Dendritic cell treated with granulocyte-macrophage colony-stimulating factor and Interleukin-4, amounts not matched to agents 40 ng/mL and 50 ng/mL, for 4 days (primary cell): ENCODE measurements at regions not wholly inside any gene's neighbourhood (a gene's known extent, or its start where the extent isn't known, plus 50 kb on each side); places are given as distances from the start of the nearest gene placed in this dataset.

Source experiments
- H3K27ac Mint-ChIP-seq: one replicate; pipeline ENCODE4 v1.8.0; 2022; ENCODE audit warnings: mild to moderate bottlenecking, mixed read lengths
- H3K27me3 Mint-ChIP-seq: one replicate; pipeline ENCODE4 v1.8.0; 2022; ENCODE audit warnings: mild to moderate bottlenecking, mixed read lengths
- H3K36me3 Mint-ChIP-seq: one replicate; pipeline ENCODE4 v1.8.0; 2022; ENCODE audit warnings: low read depth, mixed read lengths
- H3K4me1 Mint-ChIP-seq: one replicate; pipeline ENCODE4 v1.8.0; 2022; ENCODE audit warnings: low read depth, mixed read lengths
- H3K4me3 Mint-ChIP-seq: one replicate; pipeline ENCODE4 v1.8.0; 2022; ENCODE audit warnings: mild to moderate bottlenecking, moderate library complexity, mixed read lengths
- H3K9me3 Mint-ChIP-seq: one replicate; pipeline ENCODE4 v1.8.0; 2022; ENCODE audit warnings: mixed read lengths
- intact Hi-C: fragments of 100-400 bp; cut with micrococcal nuclease; formaldehyde crosslinking; loops from one replicate; pipeline ENCODE4 v1.15.0; 2022

DNA sequence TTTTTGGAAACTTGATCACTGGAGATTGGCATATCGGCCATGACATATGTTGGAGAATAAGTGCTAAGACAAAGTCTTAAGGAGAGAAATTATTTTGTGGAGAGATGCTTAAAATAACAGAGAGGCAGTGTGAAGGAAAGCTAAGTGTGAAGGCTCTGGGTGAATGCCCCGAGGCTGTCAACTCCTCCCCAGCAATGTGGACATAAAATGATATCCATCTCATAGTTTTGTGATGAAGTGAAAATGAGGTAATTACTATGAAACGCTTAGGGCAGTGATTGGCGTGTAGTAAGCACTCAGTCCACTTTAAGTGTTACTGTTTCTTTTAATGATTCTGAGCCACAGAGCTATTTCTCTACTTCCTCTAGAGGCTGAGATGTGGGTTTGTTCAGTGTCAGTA lies 195.8 kb upstream of the KLF12 start:
- Mint-ChIP-seq H3K4me1 (no peaks in the 10 kb centered on the region), H3K4me3 (no peak overlapping the region), H3K9me3 (peaks cover 10% of the 10 kb centered on the region), H3K36me3 (no peaks in the 10 kb centered on the region), H3K27ac (no peak overlapping the region), H3K27me3 (no peaks in the 10 kb centered on the region)
- intact Hi-C loops, result no loop called here

DNA sequence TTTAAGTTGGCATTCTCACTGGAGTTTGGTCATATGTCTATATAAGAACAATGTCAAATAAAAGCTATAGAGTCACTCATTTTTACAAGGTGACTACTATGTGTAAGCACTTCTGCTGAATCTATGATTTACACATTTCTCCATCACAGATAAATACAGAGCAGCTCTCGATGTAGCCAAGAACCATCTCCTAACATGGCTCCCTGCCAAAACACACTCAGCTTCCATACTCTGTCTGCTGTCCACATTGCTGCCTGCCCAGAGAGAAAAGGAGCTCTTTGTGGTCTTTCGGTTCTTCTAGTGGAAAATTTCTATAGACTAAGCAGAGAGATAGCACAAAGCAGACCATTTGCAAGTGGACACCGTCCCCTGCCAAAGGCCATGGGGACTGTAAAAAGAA lies 190.9 kb upstream of the KLF12 start:
- H3K9me3 Mint-ChIP-seq, result peaks cover 10% of the 10 kb centered on the region
- H3K36me3 Mint-ChIP-seq, result no peaks in the 10 kb centered on the region
- intact Hi-C loops, result no loop called here
- H3K27me3 Mint-ChIP-seq, result no peaks in the 10 kb centered on the region
- H3K4me1 Mint-ChIP-seq, result no peaks in the 10 kb centered on the region
- H3K27ac Mint-ChIP-seq, result no peak overlapping the region
- H3K4me3 Mint-ChIP-seq, result no peak overlapping the region

DNA sequence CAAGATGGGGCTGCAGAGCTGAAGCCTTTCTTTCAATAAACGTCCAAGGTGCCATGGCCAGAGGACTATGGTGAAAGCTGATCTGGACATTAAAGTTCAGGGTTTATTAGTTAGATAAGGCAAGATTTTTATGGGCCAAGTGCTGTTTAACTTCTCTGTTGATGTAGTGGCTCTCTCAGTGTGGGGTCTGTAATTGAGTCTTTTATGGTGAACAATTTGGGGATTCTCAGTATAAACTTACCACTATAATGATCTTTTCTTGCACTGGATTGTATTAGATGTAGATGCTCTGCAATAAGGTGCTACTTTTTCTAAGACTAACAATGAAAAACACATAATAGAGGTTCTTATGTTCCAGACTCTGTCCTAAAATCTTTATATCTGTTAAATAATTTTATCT lies 190.1 kb upstream of the KLF12 start:
- peaks cover 10% of the 10 kb centered on the region for H3K9me3 Mint-ChIP-seq
- intact Hi-C loops, result no loop called here
- no peak overlapping the region for H3K27ac Mint-ChIP-seq
- H3K36me3 Mint-ChIP-seq, result no peaks in the 10 kb centered on the region
- H3K27me3 Mint-ChIP-seq, result no peaks in the 10 kb centered on the region
- no peak overlapping the region for H3K4me3 Mint-ChIP-seq
- no peaks in the 10 kb centered on the region for H3K4me1 Mint-ChIP-seq

DNA sequence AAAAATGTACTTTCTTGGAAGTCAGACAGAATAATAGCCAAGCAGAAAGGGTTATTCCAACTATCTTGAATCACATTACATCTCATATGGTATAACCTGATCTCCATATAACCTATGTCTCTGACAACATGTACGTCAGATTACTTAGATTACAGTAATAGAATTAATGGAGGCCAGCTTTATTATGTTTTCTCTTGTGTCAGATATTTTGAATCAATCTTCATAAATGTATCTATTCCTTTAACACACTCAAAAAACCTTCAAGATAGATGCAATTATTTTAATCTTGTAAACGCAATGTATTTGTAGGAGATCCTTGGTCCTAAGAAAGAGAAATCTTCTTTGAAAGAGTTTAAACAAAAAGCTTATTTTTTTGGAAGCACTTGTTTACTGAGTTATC lies 188.4 kb upstream of the KLF12 start:
- no peak overlapping the region for H3K4me3 Mint-ChIP-seq
- no peak overlapping the region for H3K27ac Mint-ChIP-seq
- H3K27me3 Mint-ChIP-seq, result no peaks in the 10 kb centered on the region
- H3K4me1 Mint-ChIP-seq, result no peaks in the 10 kb centered on the region
- H3K9me3 Mint-ChIP-seq, result peaks cover 10% of the 10 kb centered on the region
- intact Hi-C loops, result no loop called here
- no peaks in the 10 kb centered on the region for H3K36me3 Mint-ChIP-seq

DNA sequence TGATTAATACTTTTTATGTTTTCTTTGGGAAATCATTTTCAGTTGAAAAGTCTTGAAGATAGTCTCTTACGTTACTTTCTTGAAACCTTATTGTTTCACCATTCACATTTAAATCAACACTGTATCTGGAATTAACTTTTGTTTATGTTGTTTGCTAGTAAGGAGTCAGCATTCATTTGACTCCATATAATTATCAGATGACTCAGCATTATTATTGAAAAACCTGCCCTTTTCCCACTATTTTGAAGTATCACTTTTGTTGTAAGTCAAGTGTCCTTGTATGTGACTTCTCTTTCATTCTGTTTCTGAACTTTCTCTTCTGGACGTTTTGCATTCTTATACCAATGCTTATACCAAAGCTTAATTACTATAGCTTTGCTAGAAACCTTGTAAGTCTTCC lies 186.1 kb upstream of the KLF12 start:
- intact Hi-C loops, result no loop called here
- no peaks in the 10 kb centered on the region for H3K9me3 Mint-ChIP-seq
- no peaks in the 10 kb centered on the region for H3K36me3 Mint-ChIP-seq
- H3K4me3 Mint-ChIP-seq, result no peak overlapping the region
- no peak overlapping the region for H3K27ac Mint-ChIP-seq
- H3K4me1 Mint-ChIP-seq, result no peaks in the 10 kb centered on the region
- no peaks in the 10 kb centered on the region for H3K27me3 Mint-ChIP-seq

DNA sequence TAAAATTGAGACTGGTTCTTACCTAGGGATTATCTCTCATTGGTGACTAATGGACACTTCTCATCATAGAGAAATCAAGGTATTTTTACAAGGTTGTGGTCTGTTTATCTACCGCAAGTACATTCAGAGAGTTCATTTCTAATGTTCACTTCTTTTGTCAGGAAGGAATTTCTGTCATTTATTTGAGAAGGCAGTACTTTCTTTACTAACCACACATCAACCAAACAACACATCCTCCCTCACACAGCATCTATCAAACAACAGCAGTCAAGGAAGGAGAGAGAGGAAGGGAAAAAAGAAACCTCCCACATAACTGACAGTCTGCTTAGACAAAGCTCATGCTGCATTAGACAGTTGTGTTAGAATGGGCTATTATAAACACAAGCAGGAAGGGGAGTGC lies 182.3 kb upstream of the KLF12 start:
- Mint-ChIP-seq H3K4me1 (no peaks in the 10 kb centered on the region), H3K27ac (no peak overlapping the region), H3K4me3 (no peak overlapping the region), H3K9me3 (no peaks in the 10 kb centered on the region), H3K27me3 (no peaks in the 10 kb centered on the region), H3K36me3 (no peaks in the 10 kb centered on the region)
- intact Hi-C loops, result no loop called here

DNA sequence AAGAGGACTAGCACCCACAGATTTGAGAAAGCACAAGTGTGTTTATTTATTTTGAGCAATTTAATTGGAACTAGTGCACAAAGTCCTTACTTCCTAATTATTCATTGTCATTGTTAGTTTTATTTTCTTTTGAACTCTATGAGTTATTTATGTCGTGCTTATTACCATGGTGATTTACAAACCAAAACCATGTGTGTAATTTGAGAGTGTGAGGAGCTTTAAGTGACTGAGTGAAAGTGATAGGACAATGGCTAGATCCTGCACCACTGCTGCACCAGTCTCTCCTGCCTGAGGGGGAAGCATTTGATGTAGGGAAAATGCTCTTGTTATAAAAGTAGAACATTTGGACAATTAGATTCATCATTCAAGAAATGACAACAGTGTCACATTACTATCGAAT lies 172.3 kb upstream of the KLF12 start:
- Mint-ChIP-seq H3K27me3 (no peaks in the 10 kb centered on the region), H3K9me3 (no peaks in the 10 kb centered on the region), H3K4me1 (peaks cover 5% of the 10 kb centered on the region), H3K4me3 (no peak overlapping the region), H3K27ac (no peak overlapping the region), H3K36me3 (no peaks in the 10 kb centered on the region)
- intact Hi-C loops, result no loop called here

DNA sequence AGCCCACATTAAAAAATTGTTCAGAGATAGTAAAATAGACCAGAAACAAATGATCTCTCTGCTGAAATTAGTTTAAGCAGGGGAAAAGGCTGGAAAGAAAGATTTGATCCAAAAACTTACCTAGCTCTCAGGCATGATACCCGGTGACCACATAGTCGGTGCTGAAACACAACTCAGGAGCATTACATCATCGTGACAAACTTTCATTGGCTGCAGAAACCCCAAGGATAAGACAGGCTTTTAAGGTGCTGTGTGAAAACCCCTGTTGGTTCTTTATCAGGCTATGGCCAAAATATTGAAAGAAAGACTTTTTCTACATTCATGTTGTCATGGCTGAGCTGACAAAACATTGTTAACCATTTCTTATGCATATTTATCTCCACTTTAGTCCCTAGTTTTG lies 171.7 kb upstream of the KLF12 start:
- H3K27me3 Mint-ChIP-seq, result no peaks in the 10 kb centered on the region
- H3K4me3 Mint-ChIP-seq, result no peak overlapping the region
- no peaks in the 10 kb centered on the region for H3K36me3 Mint-ChIP-seq
- peaks cover 5% of the 10 kb centered on the region for H3K4me1 Mint-ChIP-seq
- H3K9me3 Mint-ChIP-seq, result no peaks in the 10 kb centered on the region
- intact Hi-C loops, result no loop called here
- no peak overlapping the region for H3K27ac Mint-ChIP-seq

DNA sequence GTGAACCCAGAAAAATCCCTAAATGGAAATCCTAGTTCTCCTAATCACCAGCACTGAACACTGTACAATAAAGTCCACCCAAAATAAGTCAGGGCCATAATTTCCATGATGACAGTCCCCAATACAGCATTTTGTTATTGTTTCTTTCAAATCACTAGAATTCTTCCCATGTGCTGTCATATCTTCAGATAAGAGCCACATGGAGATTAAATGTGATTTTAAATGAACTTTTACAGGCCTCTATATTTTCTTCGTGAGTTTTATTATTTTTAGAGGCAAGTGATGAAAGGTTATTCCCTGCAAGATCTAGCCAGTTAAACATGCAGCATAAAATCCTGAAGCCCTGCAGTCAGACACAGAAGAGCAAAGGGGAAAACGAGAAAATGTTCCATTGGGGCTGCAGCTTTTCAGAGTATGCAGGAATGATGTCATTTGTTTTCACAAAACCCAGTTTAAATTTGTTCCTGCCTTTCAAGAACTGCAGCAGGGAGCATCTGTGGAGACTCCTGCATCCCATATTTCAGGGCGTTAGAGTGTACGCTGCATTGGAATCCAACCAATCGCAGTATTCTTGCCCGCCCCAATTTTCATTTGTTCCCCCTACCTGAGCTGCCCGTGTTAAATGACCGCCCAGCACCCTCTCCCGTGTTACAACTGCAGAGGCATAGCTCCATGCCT lies 167.2 kb upstream of the KLF12 start:
- Mint-ChIP-seq H3K36me3 (no peaks in the 10 kb centered on the region), H3K27me3 (no peaks in the 10 kb centered on the region), H3K4me1 (peaks cover 29% of the 10 kb centered on the region), H3K27ac (no peak overlapping the region), H3K9me3 (no peaks in the 10 kb centered on the region), H3K4me3 (no peak overlapping the region)
- intact Hi-C loops, result loop anchor here (5.0 kb wide), 1 partner anchor 164 kb away; no protein-coding TSS in a partner anchor

DNA sequence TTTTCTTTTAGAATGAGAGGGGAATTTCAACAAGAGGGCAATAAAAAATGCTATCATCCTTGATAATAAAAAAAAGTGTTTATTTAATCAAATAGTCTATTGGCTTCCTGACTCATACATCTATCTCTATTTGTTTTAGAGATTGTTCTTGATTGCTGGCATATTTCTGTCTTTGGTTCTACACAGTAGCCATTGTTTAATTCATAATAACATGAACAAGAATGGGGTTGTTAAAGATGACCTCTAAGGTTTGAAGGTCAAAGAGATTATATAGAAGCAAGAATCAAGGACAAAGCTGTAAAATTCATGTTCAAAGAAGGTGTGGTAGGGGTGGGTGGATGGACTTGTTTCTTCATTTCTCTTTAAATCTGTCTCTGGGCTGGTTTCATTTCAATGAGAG lies 166.0 kb upstream of the KLF12 start:
- Mint-ChIP-seq H3K27ac (peak overlapping the region; percentile 78), H3K4me1 (peaks cover 27% of the 10 kb centered on the region), H3K27me3 (no peaks in the 10 kb centered on the region), H3K9me3 (no peaks in the 10 kb centered on the region), H3K36me3 (no peaks in the 10 kb centered on the region), H3K4me3 (no peak overlapping the region)
- intact Hi-C loops, result loop anchor here (5.0 kb wide), 1 partner anchor 163 kb away; no protein-coding TSS in a partner anchor

DNA sequence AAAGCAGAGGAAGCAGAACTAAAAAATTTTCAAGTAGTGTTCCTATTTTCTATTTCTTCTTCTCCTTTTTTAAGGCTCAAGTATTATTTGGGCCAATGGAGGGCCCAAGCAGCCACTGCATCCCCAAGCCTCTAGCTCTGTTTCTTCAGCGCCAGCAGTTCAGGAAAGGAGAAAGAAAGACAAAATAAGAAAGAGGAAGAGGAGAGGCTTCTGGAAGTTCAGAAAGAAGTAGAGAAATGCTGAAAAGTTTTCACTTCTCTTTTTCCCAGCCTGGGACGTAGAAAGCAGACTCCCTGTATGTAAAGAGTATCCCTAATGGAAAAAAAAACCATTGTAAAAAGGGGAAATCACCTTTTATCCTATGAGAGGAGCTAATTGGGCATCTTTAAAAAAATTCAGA lies 165.5 kb upstream of the KLF12 start:
- no peak overlapping the region for H3K4me3 Mint-ChIP-seq
- H3K36me3 Mint-ChIP-seq, result no peaks in the 10 kb centered on the region
- H3K4me1 Mint-ChIP-seq, result peaks cover 27% of the 10 kb centered on the region
- intact Hi-C loops, result loop anchor here (5.0 kb wide), 1 partner anchor 162 kb away; no protein-coding TSS in a partner anchor
- no peaks in the 10 kb centered on the region for H3K27me3 Mint-ChIP-seq
- H3K9me3 Mint-ChIP-seq, result no peaks in the 10 kb centered on the region
- peak overlapping the region; percentile 78 for H3K27ac Mint-ChIP-seq

DNA sequence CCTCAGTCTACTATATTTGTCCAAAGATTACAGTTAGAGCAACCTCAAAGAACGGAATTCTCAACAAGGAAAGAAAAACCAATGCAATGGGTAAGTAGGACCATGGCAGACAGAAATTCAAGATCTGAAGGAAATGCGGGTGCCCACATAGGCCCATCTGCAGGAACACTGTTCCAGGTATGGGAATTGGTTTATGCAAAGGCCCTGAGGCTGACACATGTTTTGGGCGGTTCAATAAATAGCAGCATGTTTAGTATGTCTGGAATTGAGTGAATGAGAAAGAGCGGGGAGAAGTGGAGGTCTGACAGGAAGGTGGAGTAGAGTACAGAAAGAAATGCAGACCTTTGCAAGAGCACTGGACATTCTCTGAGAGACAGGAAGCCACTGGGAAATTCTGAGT lies 164.7 kb upstream of the KLF12 start:
- no peaks in the 10 kb centered on the region for H3K36me3 Mint-ChIP-seq
- no peaks in the 10 kb centered on the region for H3K9me3 Mint-ChIP-seq
- no peaks in the 10 kb centered on the region for H3K27me3 Mint-ChIP-seq
- intact Hi-C loops, result no loop called here
- no peak overlapping the region for H3K4me3 Mint-ChIP-seq
- peaks cover 27% of the 10 kb centered on the region for H3K4me1 Mint-ChIP-seq
- H3K27ac Mint-ChIP-seq, result peak overlapping the region; percentile 78

DNA sequence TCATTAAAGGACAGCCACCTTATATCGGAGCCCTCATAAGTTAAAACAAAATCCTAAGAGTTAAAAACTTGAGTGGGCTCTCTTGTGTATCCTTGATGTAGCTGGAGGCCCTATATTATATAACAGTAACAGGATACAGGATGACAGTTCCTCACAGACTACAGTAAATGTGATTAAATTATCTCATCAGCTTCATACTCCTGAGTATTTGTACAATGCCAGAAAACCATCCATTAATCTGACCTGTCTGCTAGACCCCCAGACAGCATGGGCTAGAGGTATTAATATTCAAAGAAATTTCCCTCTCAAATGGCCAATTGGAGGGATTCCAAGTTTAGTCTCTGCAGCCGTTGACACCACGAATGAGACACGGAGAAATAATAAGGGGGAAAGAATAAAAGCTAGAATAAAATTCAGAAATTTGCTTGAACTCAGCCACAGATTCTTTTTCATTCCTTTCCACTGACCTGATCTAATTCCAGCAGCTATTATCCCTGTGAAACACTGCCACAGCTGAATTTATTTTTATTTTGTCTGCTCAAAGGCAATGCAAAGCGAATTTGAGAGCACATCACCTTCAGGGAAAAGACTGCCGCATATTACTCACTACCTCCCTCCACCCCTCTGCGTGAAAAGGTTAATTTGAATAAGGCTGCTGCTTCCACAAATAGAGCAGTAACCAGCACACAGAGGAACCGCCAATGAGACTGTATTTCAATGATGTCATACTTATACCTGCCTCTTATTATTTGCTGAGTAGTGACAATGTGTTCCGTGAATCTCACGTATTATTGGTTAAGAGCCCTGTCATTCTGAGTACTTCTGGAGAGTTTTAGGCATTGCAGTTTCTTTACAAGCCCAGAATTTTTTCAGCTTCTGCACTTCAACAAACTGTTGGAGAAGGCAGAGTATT lies 155.9 kb upstream of the KLF12 start:
- intact Hi-C loops, result loop anchor here (5.0 kb wide), 1 partner anchor 453 kb away; no protein-coding TSS in a partner anchor
- no peaks in the 10 kb centered on the region for H3K36me3 Mint-ChIP-seq
- H3K4me3 Mint-ChIP-seq, result no peak overlapping the region
- H3K27me3 Mint-ChIP-seq, result peaks cover 24% of the 10 kb centered on the region
- H3K9me3 Mint-ChIP-seq, result no peaks in the 10 kb centered on the region
- H3K27ac Mint-ChIP-seq, result no peak overlapping the region
- peaks cover 25% of the 10 kb centered on the region for H3K4me1 Mint-ChIP-seq

DNA sequence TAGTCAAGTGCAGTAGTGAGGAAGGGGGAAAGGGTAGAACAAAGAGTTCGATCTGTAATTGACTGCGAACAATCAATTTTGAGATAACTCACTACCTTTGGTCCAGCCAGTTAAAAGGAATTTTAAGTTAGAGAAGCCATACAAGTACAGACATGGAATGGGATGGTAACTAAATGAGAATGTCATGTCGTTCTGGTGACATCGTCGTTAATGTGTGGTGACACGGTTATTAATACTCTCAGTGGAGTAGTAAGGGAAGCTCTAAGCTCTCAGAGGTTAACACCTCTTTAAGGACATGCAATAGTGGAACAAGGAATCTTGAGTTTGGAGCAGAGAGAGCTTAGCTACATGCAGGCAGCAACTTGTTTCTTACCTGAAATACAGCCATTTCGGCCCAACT lies 154.9 kb upstream of the KLF12 start:
- no peak overlapping the region for H3K27ac Mint-ChIP-seq
- H3K27me3 Mint-ChIP-seq, result peaks cover 24% of the 10 kb centered on the region
- no peaks in the 10 kb centered on the region for H3K36me3 Mint-ChIP-seq
- no peak overlapping the region for H3K4me3 Mint-ChIP-seq
- intact Hi-C loops, result loop anchor here (5.0 kb wide), 1 partner anchor 452 kb away; no protein-coding TSS in a partner anchor
- H3K4me1 Mint-ChIP-seq, result peaks cover 25% of the 10 kb centered on the region
- H3K9me3 Mint-ChIP-seq, result no peaks in the 10 kb centered on the region
